Skeletal muscle satellite cell (primary cell): ENCODE measurements at regions not wholly inside any gene's neighbourhood (a gene's known extent, or its start where the extent isn't known, plus 50 kb on each side); places are given as distances from the start of the nearest gene placed in this dataset.
A peak's percentile ranks its signal among the peaks of the same experiment; 100 is the strongest.

Source experiments
- H3K27me3 ChIP-seq: 2 replicates; pipeline ENCODE4 v1.7.0; 2013; ENCODE audit warnings: low read length; ENCODE audit not compliant: control insufficient read depth, insufficient read depth
- H3K36me3 ChIP-seq: 2 replicates; pipeline ENCODE4 v1.7.0; 2013; ENCODE audit warnings: mild to moderate bottlenecking, control low read depth, low read length; ENCODE audit not compliant: insufficient read depth
- H3K4me1 ChIP-seq: 2 replicates; pipeline ENCODE4 v1.7.0; 2013; ENCODE audit warnings: low read length; ENCODE audit not compliant: control insufficient read depth, insufficient read depth
- H3K4me2 ChIP-seq: 2 replicates; pipeline ENCODE4 v1.7.0; 2013; ENCODE audit warnings: mild to moderate bottlenecking, low read length
- H3K4me3 ChIP-seq: 2 replicates; pipeline ENCODE4 v1.7.0; 2013; ENCODE audit warnings: low read length
- H3K9ac ChIP-seq: 2 replicates; pipeline ENCODE4 v1.7.0; 2013; ENCODE audit warnings: mild to moderate bottlenecking, low read depth, low read length, moderate library complexity
- H3K9me3 ChIP-seq: replicated peaks from 2 replicates; pipeline ENCODE4 v1.7.0; 2013; ENCODE audit warnings: mild to moderate bottlenecking, control low read depth, low read length

DNA sequence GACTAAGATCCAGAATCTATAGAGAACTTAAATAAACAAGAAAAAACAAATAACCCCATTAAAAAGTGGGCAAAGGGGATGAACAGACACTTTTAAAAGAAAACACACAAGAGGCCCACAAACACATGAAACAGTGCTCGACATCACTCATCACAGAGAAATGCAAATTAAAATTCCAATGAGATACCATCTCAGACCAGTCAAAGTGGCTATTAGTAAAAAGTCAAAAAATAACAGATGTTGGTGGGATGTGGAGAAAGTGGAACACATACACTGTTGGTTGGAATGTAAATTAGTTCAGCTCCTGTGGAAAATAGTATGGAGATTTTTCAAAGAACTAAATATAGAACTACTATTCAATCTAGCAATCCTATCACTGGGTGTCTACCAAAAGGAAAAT, 143.1 kb downstream of the IFI44 start:
- H3K9me3 ChIP-seq: no peaks in the 10 kb centered on the region
- no peaks in the 10 kb centered on the region for H3K27me3 ChIP-seq

GRCh38 chr1:78797108-78797781, 147.6 kb downstream of the IFI44 start:
- H3K36me3 ChIP-seq: no peaks in the 10 kb centered on the region
- no peaks in the 10 kb centered on the region for H3K9me3 ChIP-seq
- no peak overlapping the region for H3K4me2 ChIP-seq
- no peaks in the 10 kb centered on the region for H3K4me1 ChIP-seq
- H3K4me3 ChIP-seq: no peak overlapping the region
- H3K27me3 ChIP-seq: no peaks in the 10 kb centered on the region
- no peak overlapping the region for H3K9ac ChIP-seq

More for the DNA sequence above, 143.1 kb downstream of the IFI44 start:
- Histone ChIP-seq H3K36me3 (no peaks in the 10 kb centered on the region), H3K4me2 (no peak overlapping the region), H3K9ac (no peak overlapping the region), H3K4me1 (no peaks in the 10 kb centered on the region), H3K4me3 (no peak overlapping the region)

DNA sequence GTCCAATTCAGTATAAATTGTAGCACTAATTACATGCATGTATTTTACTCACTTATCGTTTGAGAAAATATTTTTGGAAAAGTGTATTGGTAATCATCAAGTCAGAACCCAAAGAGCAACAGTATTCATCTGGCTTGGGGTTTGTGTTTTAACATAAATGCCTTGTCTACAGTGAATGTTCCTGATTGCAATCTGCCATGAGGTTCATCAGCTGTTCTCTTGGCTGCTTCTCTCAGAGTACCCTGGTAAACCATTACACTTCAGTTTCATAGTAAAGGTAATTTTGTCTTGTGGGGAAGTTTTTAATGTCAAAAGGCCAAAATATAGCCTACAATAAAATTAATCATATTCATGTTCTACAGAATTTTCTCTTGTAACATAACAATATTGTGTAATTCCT, 150.3 kb downstream of the IFI44 start:
- H3K4me3 ChIP-seq: no peak overlapping the region

GRCh38 chr1:78814176-78814575, 164.5 kb downstream of the IFI44 start:
- H3K4me2 ChIP-seq: no peak overlapping the region
- H3K9ac ChIP-seq: no peak overlapping the region
- no peaks in the 10 kb centered on the region for H3K9me3 ChIP-seq
- no peaks in the 10 kb centered on the region for H3K36me3 ChIP-seq
- H3K4me3 ChIP-seq: no peak overlapping the region
- H3K27me3 ChIP-seq: no peaks in the 10 kb centered on the region
- no peaks in the 10 kb centered on the region for H3K4me1 ChIP-seq

More for the DNA sequence above, 150.3 kb downstream of the IFI44 start:
- no peaks in the 10 kb centered on the region for H3K4me1 ChIP-seq
- no peaks in the 10 kb centered on the region for H3K27me3 ChIP-seq
- H3K9me3 ChIP-seq: no peaks in the 10 kb centered on the region
- H3K9ac ChIP-seq: no peak overlapping the region
- no peak overlapping the region for H3K4me2 ChIP-seq
- H3K36me3 ChIP-seq: no peaks in the 10 kb centered on the region

DNA sequence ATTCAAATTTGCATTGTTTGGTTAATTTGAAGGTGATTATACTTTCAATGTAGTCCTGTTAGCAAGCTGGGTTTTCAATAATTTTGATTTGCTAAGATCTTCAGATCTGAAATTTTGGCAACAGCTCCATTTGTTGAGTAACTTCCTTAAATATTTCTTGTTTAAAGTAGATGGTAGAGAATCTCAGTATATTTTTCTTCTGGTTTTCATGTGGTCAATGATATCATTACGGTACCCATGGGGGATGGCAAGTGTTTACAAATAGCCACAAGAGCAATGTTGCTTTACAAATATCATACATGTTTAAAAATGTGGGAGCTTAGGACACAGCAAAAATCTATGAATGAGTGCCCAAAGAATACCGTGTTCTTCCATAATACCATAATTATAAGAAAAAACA, 175.9 kb downstream of the IFI44 start:
- H3K4me2 ChIP-seq: no peak overlapping the region
- H3K4me1 ChIP-seq: peaks cover 22% of the 10 kb centered on the region
- H3K4me3 ChIP-seq: no peak overlapping the region
- H3K9ac ChIP-seq: no peak overlapping the region
- H3K36me3 ChIP-seq: no peaks in the 10 kb centered on the region
- H3K27me3 ChIP-seq: no peaks in the 10 kb centered on the region
- H3K9me3 ChIP-seq: no peaks in the 10 kb centered on the region

- no peaks in the 10 kb centered on the region for H3K36me3 ChIP-seq
- peaks cover 51% of the 10 kb centered on the region for H3K4me1 ChIP-seq
- no peak overlapping the region for H3K4me2 ChIP-seq
- no peak overlapping the region for H3K9ac ChIP-seq
- no peaks in the 10 kb centered on the region for H3K9me3 ChIP-seq
- no peaks in the 10 kb centered on the region for H3K27me3 ChIP-seq
- H3K4me3 ChIP-seq: no peak overlapping the region
Observed at GRCh38 chr1:78829644-78830043, 176.9 kb downstream of the ADGRL4 start.

- no peaks in the 10 kb centered on the region for H3K36me3 ChIP-seq
- H3K27me3 ChIP-seq: no peaks in the 10 kb centered on the region
- no peak overlapping the region for H3K4me3 ChIP-seq
- no peak overlapping the region for H3K9ac ChIP-seq
- no peak overlapping the region for H3K4me2 ChIP-seq
- H3K9me3 ChIP-seq: no peaks in the 10 kb centered on the region
- peaks cover 47% of the 10 kb centered on the region for H3K4me1 ChIP-seq
Observed at GRCh38 chr1:78830321-78830720, 176.2 kb downstream of the ADGRL4 start.

GRCh38 chr1:78831731-78832360, 174.7 kb downstream of the ADGRL4 start:
- no peaks in the 10 kb centered on the region for H3K9me3 ChIP-seq
- H3K27me3 ChIP-seq: no peaks in the 10 kb centered on the region
- H3K9ac ChIP-seq: peak overlapping the region; percentile 71
- H3K4me3 ChIP-seq: no peak overlapping the region
- H3K4me1 ChIP-seq: peaks cover 42% of the 10 kb centered on the region
- no peaks in the 10 kb centered on the region for H3K36me3 ChIP-seq
- H3K4me2 ChIP-seq: peak overlapping the region; percentile 43

DNA sequence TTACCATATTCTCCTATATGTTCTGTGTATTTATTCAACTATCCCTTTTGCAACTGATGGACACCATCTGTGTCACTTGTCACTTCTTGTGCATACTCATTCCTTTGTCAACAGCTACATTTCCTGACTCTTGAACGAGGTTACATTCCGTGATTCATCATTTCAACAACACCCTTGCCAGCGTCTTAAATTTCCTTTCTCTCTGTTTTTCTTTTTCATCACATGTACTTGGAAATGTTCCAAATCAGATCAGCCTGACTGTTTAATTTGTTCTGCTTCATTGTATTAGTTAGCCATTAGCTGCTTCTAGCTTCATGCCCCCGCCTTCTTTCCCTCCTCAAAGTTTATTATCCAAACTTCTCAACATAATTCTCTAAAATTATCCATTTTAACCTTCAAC, 173.0 kb downstream of the ADGRL4 start:
- no peaks in the 10 kb centered on the region for H3K9me3 ChIP-seq
- H3K9ac ChIP-seq: peak overlapping the region; percentile 20
- H3K36me3 ChIP-seq: no peaks in the 10 kb centered on the region
- H3K4me1 ChIP-seq: peaks cover 42% of the 10 kb centered on the region
- no peak overlapping the region for H3K4me3 ChIP-seq
- H3K4me2 ChIP-seq: peak overlapping the region; percentile 19
- H3K27me3 ChIP-seq: no peaks in the 10 kb centered on the region

- H3K4me1 ChIP-seq: peaks cover 42% of the 10 kb centered on the region
- H3K9me3 ChIP-seq: no peaks in the 10 kb centered on the region
- no peak overlapping the region for H3K4me2 ChIP-seq
- no peaks in the 10 kb centered on the region for H3K36me3 ChIP-seq
- H3K9ac ChIP-seq: peak overlapping the region; percentile 9
- H3K27me3 ChIP-seq: no peaks in the 10 kb centered on the region
- no peak overlapping the region for H3K4me3 ChIP-seq
Observed at GRCh38 chr1:78834201-78834741, 172.3 kb downstream of the ADGRL4 start.

DNA sequence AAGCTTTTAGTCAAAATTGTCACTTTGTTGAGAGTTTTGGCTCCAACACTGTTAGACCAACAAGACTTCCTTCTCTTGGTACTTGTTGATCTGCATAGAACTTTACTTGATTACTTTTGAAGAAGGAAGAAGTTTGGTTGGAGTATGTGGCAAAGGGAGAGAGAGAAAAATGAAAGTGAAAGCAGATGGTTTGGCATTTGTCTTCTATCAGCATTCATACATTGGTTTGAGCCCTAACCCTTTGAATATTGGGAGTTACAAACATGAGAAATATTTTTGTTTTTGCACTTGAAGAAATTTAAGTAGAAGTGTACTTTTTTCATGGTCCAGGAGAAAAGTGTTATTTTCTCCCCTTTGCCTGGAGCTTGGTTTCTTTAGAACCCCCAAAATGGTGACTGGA, 169.8 kb downstream of the ADGRL4 start:
- H3K9ac ChIP-seq: no peak overlapping the region

More for the DNA sequence above, 169.8 kb downstream of the ADGRL4 start:
- Histone ChIP-seq H3K27me3 (no peaks in the 10 kb centered on the region), H3K9me3 (no peaks in the 10 kb centered on the region), H3K4me2 (no peak overlapping the region), H3K4me1 (peaks cover 47% of the 10 kb centered on the region), H3K36me3 (no peaks in the 10 kb centered on the region), H3K4me3 (peak overlapping the region; percentile 14)
